ENCODE measurements at regions not wholly inside any gene's neighbourhood (a gene's known extent, or its start where the extent isn't known, plus 50 kb on each side); places are given as distances from the start of the nearest gene placed in this dataset.

- DNase-seq = no peak
Observed at GRCh38 chr17:59505610-59506276, 59.7 kb upstream of the DHX40 start.

GRCh38 chr17:59506894-59507726, 58.3 kb upstream of the DHX40 start:
- H3K27me3 ChIP-seq = no peaks in the 10 kb centered on the region
- H3K9me3 ChIP-seq (replicated peaks) = no peaks in the 10 kb centered on the region
- no peaks in the 10 kb centered on the region for H3K4me1 ChIP-seq
- H3K27ac ChIP-seq = no peak overlapping the region
- H3K36me3 ChIP-seq = no peaks in the 10 kb centered on the region
- H3K4me3 ChIP-seq = no peak overlapping the region
- no peak for DNase-seq

More at GRCh38 chr17:59505610-59506276, 59.7 kb upstream of the DHX40 start:
- H3K27ac ChIP-seq = no peak overlapping the region
- no peaks in the 10 kb centered on the region for H3K9me3 ChIP-seq (replicated peaks)
- H3K36me3 ChIP-seq = no peaks in the 10 kb centered on the region
- no peaks in the 10 kb centered on the region for H3K4me1 ChIP-seq
- no peak overlapping the region for H3K4me3 ChIP-seq
- no peaks in the 10 kb centered on the region for H3K27me3 ChIP-seq

GRCh38 chr17:59508999-59509625, 56.3 kb upstream of the DHX40 start:
- no peaks in the 10 kb centered on the region for H3K9me3 ChIP-seq (replicated peaks)
- H3K4me3 ChIP-seq = no peak overlapping the region
- no peaks in the 10 kb centered on the region for H3K27me3 ChIP-seq
- DNase-seq = no peak
- no peaks in the 10 kb centered on the region for H3K36me3 ChIP-seq
- peaks cover 2% of the 10 kb centered on the region; the same call in 1 of the 2 replicates for H3K4me1 ChIP-seq
- H3K27ac ChIP-seq = no peak overlapping the region

GRCh38 chr17:59510611-59511010, 54.8 kb upstream of the DHX40 start:
- Histone ChIP-seq H3K27ac (no peak overlapping the region), H3K4me3 (no peak overlapping the region), H3K27me3 (no peaks in the 10 kb centered on the region), H3K4me1 (peaks cover 5% of the 10 kb centered on the region; the same call in 1 of the 2 replicates), H3K9me3 (replicated peaks) (no peaks in the 10 kb centered on the region), H3K36me3 (no peaks in the 10 kb centered on the region)
- DNase-seq = no peak

- Histone ChIP-seq H3K27me3 (no peaks in the 10 kb centered on the region), H3K4me1 (peaks cover 5% of the 10 kb centered on the region; the same call in 1 of the 2 replicates)
- DNase-seq = no peak
Observed at GRCh38 chr17:59511726-59512125, 53.7 kb upstream of the DHX40 start.

GRCh38 chr17:59512844-59513385, 52.5 kb upstream of the DHX40 start:
- no peaks in the 10 kb centered on the region for H3K36me3 ChIP-seq
- H3K9me3 ChIP-seq (replicated peaks) = no peaks in the 10 kb centered on the region
- no peak overlapping the region for H3K4me3 ChIP-seq
- DNase-seq = no peak
- peaks cover 5% of the 10 kb centered on the region; the same call in 1 of the 2 replicates for H3K4me1 ChIP-seq
- no peak overlapping the region for H3K27ac ChIP-seq
- no peaks in the 10 kb centered on the region for H3K27me3 ChIP-seq

More at GRCh38 chr17:59511726-59512125, 53.7 kb upstream of the DHX40 start:
- H3K9me3 ChIP-seq (replicated peaks) = no peaks in the 10 kb centered on the region
- no peak overlapping the region for H3K4me3 ChIP-seq
- H3K27ac ChIP-seq = no peak overlapping the region
- no peaks in the 10 kb centered on the region for H3K36me3 ChIP-seq

- DNase-seq = peak; percentile 68 to 75
- H3K36me3 ChIP-seq = no peaks in the 10 kb centered on the region
Observed at GRCh38 chr17:59513934-59514841, 51.2 kb upstream of the DHX40 start.

More at GRCh38 chr17:59513934-59514841, 51.2 kb upstream of the DHX40 start:
- Histone ChIP-seq H3K27me3 (no peaks in the 10 kb centered on the region), H3K27ac (no peak overlapping the region), H3K4me3 (no peak overlapping the region), H3K4me1 (peaks cover 5% of the 10 kb centered on the region; the same call in 1 of the 2 replicates), H3K9me3 (replicated peaks) (no peaks in the 10 kb centered on the region)

Measured in SJCRH30 (cell line).